Epithelial cell of esophagus (primary cell): ENCODE measurements at regions not wholly inside any gene's neighbourhood (a gene's known extent, or its start where the extent isn't known, plus 50 kb on each side); places are given as distances from the start of the nearest gene placed in this dataset.
A peak's percentile ranks its signal among the peaks of the same experiment; 100 is the strongest.

Experiments used
- DNase-seq: peaks from one replicate; pipeline ENCODE4 v3.0.0; 2010; ENCODE audit warnings: low read depth
- H3K4me3 ChIP-seq: 2 replicates; pipeline ENCODE4 v1.5.1; 2011; ENCODE audit warnings: mild to moderate bottlenecking, low read length, control low read depth
- TF ChIP-seq, protein P1 (sequence below): IDR thresholded peaks from 2 replicates; pipeline ENCODE4 v1.5.1; 2011; ENCODE audit warnings: low read depth, mild to moderate bottlenecking, low read length, control low read depth, inconsistent platforms; ENCODE audit not compliant: insufficient read depth; ENCODE audit errors: missing control alignments

DNA sequence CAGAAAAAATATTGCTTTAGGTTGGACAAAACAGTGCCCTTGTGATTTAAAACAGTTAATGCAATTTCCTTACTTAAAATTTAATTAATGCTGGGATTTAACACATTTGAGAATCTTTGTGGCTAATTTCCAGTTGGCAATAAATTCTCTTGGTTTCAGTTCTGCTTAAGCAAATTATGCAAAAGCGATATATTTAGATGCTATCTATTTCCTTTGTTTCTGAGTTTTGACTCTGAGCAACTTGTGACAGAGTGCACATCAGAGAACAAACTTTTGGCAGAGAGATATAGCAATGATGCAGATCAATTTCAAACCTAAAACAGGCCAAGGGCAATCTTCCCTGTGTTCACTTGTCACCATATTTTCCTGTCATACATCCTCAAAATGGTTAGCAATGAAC lies 933.6 kb upstream of the ZWINT start:
- no peak for DNase-seq
- TF ChIP-seq, protein P1, sequence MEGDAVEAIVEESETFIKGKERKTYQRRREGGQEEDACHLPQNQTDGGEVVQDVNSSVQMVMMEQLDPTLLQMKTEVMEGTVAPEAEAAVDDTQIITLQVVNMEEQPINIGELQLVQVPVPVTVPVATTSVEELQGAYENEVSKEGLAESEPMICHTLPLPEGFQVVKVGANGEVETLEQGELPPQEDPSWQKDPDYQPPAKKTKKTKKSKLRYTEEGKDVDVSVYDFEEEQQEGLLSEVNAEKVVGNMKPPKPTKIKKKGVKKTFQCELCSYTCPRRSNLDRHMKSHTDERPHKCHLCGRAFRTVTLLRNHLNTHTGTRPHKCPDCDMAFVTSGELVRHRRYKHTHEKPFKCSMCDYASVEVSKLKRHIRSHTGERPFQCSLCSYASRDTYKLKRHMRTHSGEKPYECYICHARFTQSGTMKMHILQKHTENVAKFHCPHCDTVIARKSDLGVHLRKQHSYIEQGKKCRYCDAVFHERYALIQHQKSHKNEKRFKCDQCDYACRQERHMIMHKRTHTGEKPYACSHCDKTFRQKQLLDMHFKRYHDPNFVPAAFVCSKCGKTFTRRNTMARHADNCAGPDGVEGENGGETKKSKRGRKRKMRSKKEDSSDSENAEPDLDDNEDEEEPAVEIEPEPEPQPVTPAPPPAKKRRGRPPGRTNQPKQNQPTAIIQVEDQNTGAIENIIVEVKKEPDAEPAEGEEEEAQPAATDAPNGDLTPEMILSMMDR = no peak
- H3K4me3 ChIP-seq = no peak overlapping the region

DNA sequence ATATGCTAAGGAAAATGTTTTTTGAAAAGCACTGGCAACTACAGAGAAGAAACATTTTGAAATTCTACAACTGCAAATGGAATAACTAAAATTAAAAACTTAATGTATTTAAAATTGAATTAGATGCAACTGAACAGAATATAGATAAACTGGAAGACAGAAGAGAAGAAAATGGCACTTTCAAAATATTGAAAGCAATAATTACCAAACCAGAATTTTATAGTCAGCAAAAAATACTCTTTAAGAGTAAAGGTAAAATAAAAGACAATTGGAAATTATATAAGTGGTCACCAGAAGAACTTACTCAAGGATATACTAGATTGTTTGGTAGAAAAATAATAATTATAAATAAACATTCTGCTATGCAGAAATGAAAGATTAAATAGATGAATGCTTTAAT lies 927.7 kb upstream of the ZWINT start:
- H3K4me3 ChIP-seq = no peak overlapping the region
- no peak for DNase-seq
- TF ChIP-seq, protein P1 = no peak

DNA sequence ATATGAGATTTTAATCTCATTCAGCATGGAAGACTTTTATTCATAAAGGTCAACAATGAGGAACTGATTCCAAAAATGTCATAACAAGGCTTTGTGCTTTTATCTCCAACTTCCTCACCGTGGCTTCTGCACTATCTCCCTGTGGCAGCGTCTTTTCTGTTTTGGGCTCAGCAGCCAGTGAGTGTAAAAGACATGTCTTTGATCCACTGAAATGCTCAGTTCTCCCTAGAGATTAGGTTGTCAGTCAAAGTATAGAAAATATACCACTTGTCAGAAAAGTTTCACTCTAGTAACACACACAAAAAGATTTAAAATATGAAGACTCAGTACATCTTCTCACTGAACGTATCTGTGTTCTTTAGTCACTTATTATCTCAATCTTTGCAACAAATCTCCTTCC lies 901.8 kb upstream of the ZWINT start:
- TF ChIP-seq, protein P1 = no peak
- H3K4me3 ChIP-seq = no peak overlapping the region
- DNase-seq = no peak

DNA sequence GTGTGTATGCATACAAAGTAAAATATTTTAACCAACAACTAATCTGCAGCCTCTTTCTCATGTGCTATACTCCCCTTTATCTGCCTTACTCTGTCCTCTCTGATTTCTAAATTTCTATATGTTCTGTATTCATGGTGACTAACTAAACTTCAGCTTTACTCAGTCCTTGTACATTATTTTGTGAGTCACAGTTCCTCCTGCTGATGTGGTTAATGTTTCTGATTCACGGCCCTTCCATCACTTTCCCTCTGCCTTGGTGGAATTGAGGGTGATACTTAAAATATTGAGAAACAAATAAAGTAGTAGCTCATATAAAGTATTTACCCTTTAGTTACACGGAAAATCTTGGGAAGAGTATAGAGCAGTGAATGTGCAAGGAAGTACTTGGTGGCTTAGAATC lies 899.1 kb upstream of the ZWINT start:
- peak; percentile 19 for DNase-seq
- H3K4me3 ChIP-seq = no peak overlapping the region
- TF ChIP-seq, protein P1 = no peak

DNA sequence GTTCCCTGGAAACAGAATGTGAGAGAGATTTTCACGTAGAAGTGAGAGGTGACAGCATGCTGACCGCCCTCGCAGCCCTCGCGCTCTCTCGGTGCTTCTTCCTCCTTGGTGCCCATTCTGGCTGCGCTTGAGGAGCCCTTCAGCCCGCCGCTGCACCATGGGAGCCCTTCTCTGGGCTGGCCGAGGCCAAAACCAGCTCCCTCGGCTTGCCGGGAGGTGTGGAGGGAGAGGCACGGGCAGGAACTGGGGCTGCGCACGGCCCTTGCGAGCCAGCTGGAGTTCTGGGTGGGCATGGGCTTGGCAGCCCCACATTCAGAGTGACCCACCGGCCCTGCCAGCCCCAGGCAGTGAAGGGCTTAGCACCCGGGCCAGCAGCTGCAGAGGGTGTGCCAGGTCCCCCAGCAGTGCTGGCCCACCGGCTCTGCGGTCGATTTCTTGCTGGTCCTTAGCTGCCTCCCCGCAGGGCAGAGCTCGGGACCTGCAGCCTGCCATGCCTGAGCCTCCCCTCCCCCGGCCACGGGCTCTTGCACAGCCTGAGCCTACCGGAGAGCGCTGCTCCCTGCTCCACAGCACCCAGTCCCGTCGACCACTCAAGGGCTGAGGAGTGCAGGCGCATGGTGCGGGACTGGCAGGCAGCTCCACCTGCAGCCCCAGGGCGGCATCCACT lies 888.7 kb upstream of the ZWINT start:
- DNase-seq = no peak
- TF ChIP-seq, protein P1 = no peak
- H3K4me3 ChIP-seq = no peak overlapping the region

DNA sequence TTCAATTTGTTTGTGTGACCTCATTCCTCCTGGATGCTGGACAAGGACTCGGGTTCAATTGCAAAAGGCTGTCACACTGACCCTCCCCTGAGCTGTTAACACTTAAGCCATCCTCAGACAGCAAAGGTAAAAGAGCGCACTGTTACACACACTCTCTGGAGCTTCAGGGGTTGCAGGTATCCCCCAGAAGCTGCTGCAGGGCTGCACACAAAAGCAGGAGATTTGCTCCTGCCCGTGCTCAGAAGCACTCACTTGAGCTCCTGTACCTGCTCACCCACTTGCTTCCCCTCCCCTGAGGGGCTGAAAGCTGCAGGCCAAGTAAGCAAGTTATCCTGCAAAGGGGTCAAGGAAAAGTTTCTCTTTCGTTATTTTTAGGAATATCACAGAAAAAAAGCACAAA lies 886.2 kb upstream of the ZWINT start:
- TF ChIP-seq, protein P1 = no peak
- no peak overlapping the region for H3K4me3 ChIP-seq
- DNase-seq = no peak

DNA sequence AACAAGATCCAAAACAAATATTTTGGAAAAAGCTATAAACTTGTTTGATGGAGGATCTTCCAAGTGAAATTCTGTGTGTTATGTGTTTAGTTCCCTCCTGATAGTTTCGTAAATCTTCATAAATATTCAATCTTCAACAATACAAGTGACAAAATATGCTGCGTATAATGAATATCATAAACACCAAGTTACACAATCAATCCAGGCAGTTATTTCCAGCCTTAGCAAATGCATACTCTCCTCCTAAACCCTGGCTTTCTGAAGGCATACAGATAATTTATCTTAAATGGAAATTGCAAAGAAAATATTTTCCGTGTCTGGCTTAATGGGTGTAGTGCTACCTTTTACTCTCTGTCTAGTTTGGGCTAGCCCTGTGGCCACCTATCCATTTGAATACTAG lies 864.9 kb upstream of the ZWINT start:
- TF ChIP-seq, protein P1 = no peak
- no peak overlapping the region for H3K4me3 ChIP-seq

More for the DNA sequence above, 864.9 kb upstream of the ZWINT start:
- DNase-seq = no peak
